ENCODE measurements at regions not wholly inside any gene's neighbourhood (a gene's known extent, or its start where the extent isn't known, plus 50 kb on each side); places are given as distances from the start of the nearest gene placed in this dataset.
A peak's percentile ranks its signal among the peaks of the same experiment; 100 is the strongest.
"Not testable (repeated sequence)": the region's sequence is repeated elsewhere in the genome, so short reads cannot be mapped to it uniquely, and the experiment has no call there.

- DNase-seq = no peak
Measured at GRCh38 chr7:131664570-131664969, 108.1 kb upstream of the PODXL start.

- not testable (repeated sequence) for DNase-seq
Measured at GRCh38 chr7:131662301-131662873, 106.0 kb upstream of the PODXL start.

- DNase-seq = no peak
Measured at GRCh38 chr7:131657881-131658280, 101.5 kb upstream of the PODXL start.

GRCh38 chr7:131656980-131657723 is 100.7 kb upstream of the PODXL start:
- no peak for DNase-seq

GRCh38 chr7:131655866-131656265 is 99.4 kb upstream of the PODXL start:
- DNase-seq = no peak

GRCh38 chr7:131655447-131655846 is 99.0 kb upstream of the PODXL start:
- DNase-seq = no peak

- peak; percentile 75 for DNase-seq
Measured at GRCh38 chr7:131654668-131655326, 98.4 kb upstream of the PODXL start.

GRCh38 chr7:131654249-131654558 is 97.8 kb upstream of the PODXL start:
- DNase-seq = no peak

- DNase-seq = peak; percentile 52
Measured at GRCh38 chr7:131653418-131654248, 97.2 kb upstream of the PODXL start.

GRCh38 chr7:131652934-131653333 is 96.5 kb upstream of the PODXL start:
- DNase-seq = peak; percentile 66

- no peak for DNase-seq
Measured at GRCh38 chr7:131652194-131652593, 95.8 kb upstream of the PODXL start.

- DNase-seq = no peak
Measured at GRCh38 chr7:131649879-131650278, 93.5 kb upstream of the PODXL start.

GRCh38 chr7:131649003-131649541 is 92.6 kb upstream of the PODXL start:
- no peak for DNase-seq

GRCh38 chr7:131648491-131648890 is 92.1 kb upstream of the PODXL start:
- no peak for DNase-seq

GRCh38 chr7:131646203-131646602 is 89.8 kb upstream of the PODXL start:
- no peak for DNase-seq

- DNase-seq = peak; percentile 81
Measured at GRCh38 chr7:131642429-131642828, 86.0 kb upstream of the PODXL start.

GRCh38 chr7:131640686-131641085 is 84.3 kb upstream of the PODXL start:
- no peak for DNase-seq

GRCh38 chr7:131638641-131639430 is 82.4 kb upstream of the PODXL start:
- DNase-seq = no peak

- DNase-seq = no peak
Measured at GRCh38 chr7:131637859-131638258, 81.4 kb upstream of the PODXL start.

GRCh38 chr7:131636092-131636491 is 79.7 kb upstream of the PODXL start:
- no peak for DNase-seq

GRCh38 chr7:131634197-131634596 is 77.8 kb upstream of the PODXL start:
- DNase-seq = not testable (repeated sequence)

GRCh38 chr7:131633342-131633843 is 77.0 kb upstream of the PODXL start:
- peak; percentile 93 for DNase-seq
